ENCODE measurements at regions not wholly inside any gene's neighbourhood (a gene's known extent, or its start where the extent isn't known, plus 50 kb on each side); places are given as distances from the start of the nearest gene placed in this dataset.
"Not testable (repeated sequence)": the region's sequence is repeated elsewhere in the genome, so short reads cannot be mapped to it uniquely, and the experiment has no call there.

DNA sequence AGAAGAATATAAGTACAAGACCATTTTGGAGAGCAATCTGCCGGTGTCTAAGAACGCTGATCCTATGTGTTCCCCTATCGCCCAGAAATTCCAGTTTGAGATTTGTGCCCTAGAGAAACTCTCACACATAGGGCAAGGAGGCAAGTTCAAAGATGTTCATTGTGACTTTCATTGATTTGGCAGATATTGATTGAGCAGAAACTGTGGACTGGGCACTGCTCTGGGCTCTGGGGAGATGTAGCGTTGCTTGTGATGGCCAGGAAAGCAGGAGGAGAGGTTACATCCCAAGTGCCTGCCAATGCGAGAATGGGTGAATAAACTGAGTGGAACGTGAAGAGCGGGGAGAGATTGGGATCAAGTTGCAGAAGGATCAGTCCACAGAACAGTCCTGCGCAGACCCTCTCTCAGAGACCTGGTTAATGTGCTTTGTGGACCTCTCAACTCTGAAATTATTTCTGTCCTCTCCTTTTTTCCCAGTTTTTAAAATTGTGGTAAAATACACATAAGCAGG, 123.9 kb upstream of the PEG3 start:
- peaks cover 3% of the 10 kb centered on the region for H3K27me3 Mint-ChIP-seq
- ATAC-seq: no peak
- no peaks in the 10 kb centered on the region for H3K4me1 Mint-ChIP-seq
- H3K27ac Mint-ChIP-seq: no peak overlapping the region
- H3K9me3 Mint-ChIP-seq: peaks cover 20% of the 10 kb centered on the region
- peaks cover 4% of the 10 kb centered on the region for H3K36me3 Mint-ChIP-seq (ENCODE audit: low read depth)
- DNase-seq: no peak
- no peak overlapping the region for H3K4me3 Mint-ChIP-seq

DNA sequence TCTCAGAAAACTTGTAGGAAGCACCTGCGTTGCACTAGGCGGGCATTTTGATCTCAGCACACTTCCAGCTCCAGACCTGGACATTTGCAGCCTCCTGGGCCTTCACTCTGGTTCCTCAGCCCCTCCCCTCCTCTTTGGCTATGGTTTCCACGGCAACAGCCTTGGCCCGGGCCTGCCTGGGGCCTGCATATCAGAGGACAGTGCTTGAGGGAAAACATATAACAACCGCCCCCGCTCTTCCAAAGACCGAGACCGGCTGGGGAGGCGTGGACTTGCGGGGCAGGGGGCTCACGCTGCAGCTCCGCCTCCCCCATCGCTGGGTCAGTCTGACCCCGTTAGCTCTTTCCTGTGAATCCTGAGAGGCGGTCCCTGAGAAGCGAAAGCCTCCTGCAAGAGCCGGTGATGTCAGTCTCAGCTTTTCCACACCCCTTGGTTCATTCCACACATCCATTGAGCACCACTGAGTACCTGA, 125.7 kb upstream of the PEG3 start:
- no peaks in the 10 kb centered on the region for H3K4me1 Mint-ChIP-seq
- DNase-seq: no peak
- peaks cover 3% of the 10 kb centered on the region for H3K27me3 Mint-ChIP-seq
- peaks cover 2% of the 10 kb centered on the region for H3K36me3 Mint-ChIP-seq (ENCODE audit: low read depth)
- peaks cover 15% of the 10 kb centered on the region for H3K9me3 Mint-ChIP-seq
- H3K27ac Mint-ChIP-seq: no peak overlapping the region
- no peak overlapping the region for H3K4me3 Mint-ChIP-seq
- ATAC-seq: no peak

DNA sequence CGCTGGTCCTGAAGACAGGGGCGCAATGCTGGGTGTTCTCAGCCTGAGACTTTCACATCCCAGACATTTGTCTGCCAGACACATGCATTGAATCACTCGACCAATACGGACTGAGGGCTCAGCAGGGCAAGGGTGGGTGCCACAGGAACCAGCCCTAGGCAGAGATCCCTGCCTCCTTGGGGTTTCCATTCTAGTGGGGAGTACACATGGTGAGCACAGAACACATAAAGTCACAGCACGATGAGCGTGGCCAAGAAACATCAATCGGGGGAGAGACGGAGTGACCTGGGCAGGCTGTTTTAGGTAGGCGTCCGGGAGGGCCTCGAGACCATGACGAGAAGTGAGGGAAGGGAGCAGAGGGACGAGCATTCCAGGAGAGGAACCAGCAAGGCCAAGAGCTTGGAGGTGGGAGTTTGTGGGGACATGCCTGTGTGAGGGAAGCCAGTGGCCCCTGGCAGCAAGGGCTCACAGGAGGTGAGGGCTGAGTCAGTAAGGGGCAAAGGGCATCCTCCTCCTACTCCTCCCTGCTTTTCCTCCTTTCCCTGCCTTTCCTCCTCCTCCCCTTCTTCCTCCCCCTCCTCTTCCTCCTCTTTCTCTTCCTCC, 126.3 kb upstream of the PEG3 start:
- Mint-ChIP-seq H3K4me1 (no peaks in the 10 kb centered on the region), H3K27ac (no peak overlapping the region)

DNA sequence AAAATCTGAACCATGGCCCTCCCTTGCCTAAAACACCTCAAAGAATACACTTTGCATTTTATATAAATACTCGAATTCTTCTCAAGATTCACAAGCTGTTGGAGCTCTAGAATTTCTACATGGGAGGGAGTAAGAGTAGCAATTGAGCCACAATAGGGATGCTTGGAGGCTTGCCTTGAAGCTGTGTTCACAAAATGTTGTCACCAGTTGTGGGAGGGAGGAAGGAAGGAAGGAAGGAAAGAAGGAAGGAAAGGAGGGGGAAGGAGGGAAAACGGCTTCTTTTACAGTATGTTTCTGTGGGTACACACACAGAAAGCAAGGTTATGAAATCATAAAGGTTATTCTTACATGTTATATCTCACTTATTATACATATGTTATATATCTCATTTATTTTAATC, 128.6 kb upstream of the PEG3 start:
- Mint-ChIP-seq H3K4me1 (no peaks in the 10 kb centered on the region), H3K27ac (no peak overlapping the region), H3K9me3 (peaks cover 21% of the 10 kb centered on the region), H3K4me3 (no peak overlapping the region), H3K36me3 (ENCODE audit: low read depth) (peaks cover 4% of the 10 kb centered on the region), H3K27me3 (peaks cover 3% of the 10 kb centered on the region)
- no peak for DNase-seq
- no peak for ATAC-seq

More for the DNA sequence above, 126.3 kb upstream of the PEG3 start:
- Mint-ChIP-seq H3K27me3 (peaks cover 3% of the 10 kb centered on the region), H3K36me3 (ENCODE audit: low read depth) (peaks cover 2% of the 10 kb centered on the region), H3K9me3 (peaks cover 15% of the 10 kb centered on the region), H3K4me3 (no peak overlapping the region)
- DNase-seq (no peak), ATAC-seq (no peak)

DNA sequence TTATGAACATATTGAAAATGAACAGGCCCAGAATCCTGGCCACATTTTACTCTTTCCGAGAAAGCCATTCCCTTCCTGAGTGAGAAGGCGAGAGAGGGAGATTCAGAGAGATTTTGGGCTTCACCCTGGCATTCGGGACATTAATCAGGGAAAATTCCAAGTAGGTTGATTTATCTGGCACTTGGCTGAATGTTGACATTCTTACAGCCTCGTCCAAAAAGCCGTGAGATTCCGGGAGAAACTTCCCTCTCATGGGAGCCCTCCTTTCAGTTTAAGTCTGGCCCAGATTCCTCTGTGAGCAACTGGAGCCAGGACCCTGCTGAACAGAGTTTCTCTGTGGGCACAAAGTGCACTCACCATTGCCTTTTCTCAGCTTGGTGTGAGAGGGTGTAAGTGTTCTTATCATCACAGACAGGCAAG, 129.2 kb upstream of the PEG3 start:
- Mint-ChIP-seq H3K4me3 (no peak overlapping the region), H3K9me3 (peaks cover 23% of the 10 kb centered on the region), H3K27ac (no peak overlapping the region), H3K4me1 (no peaks in the 10 kb centered on the region), H3K36me3 (ENCODE audit: low read depth) (peaks cover 1% of the 10 kb centered on the region), H3K27me3 (peaks cover 6% of the 10 kb centered on the region)
- no peak for ATAC-seq
- no peak for DNase-seq

DNA sequence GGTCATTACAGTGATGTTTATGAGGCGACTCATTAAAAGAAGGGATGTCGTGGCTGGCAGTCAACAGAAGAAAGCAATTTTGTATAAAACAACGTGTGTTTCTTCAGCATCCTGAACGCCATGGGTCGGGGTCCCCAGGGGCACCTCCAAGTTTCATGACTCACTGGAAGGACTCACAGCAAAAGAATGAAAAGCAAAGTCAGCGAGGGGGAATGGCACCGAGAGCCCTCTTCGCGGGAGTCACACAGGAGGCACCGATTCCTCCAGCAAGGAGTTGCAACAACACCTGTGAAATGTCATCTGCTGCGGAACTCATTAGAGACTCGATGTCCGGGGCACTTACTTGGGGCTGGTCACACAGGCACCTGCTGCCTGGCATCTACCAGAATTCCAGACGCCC, 130.7 kb upstream of the PEG3 start:
- ATAC-seq: no peak
- Mint-ChIP-seq H3K4me3 (no peak overlapping the region), H3K27me3 (peaks cover 6% of the 10 kb centered on the region), H3K27ac (no peak overlapping the region), H3K36me3 (ENCODE audit: low read depth) (peaks cover 1% of the 10 kb centered on the region), H3K4me1 (no peaks in the 10 kb centered on the region), H3K9me3 (peaks cover 25% of the 10 kb centered on the region)
- DNase-seq: no peak

DNA sequence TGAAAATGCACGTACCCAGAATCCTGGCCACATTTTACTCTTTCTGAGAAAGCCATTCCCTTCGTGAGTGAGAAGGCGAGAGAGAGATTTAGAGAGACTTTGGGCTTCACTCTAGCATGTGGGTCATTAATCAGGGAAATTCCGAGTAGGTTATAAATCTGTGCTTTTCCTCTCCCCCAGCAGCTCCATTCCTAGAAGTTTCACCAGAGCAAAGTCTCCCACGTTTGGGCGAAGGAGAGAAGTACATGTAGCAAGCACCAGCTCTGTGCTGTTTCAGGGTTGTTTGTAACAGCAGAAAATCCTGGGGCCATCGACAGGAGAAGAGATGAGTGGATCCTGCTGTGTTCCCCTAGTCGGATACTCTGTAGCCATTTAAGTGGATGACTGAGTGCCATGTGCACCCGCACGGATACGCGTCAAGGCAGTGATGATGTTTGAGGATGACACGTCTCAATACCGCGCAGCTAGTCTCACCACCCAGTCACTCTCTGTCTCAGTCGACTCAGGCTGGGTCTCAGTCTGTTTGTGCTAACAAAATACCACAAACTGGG, 131.8 kb upstream of the PEG3 start:
- H3K27me3 Mint-ChIP-seq: peaks cover 3% of the 10 kb centered on the region
- no peak overlapping the region for H3K4me3 Mint-ChIP-seq
- no peak overlapping the region for H3K27ac Mint-ChIP-seq
- no peaks in the 10 kb centered on the region for H3K4me1 Mint-ChIP-seq
- ATAC-seq (no peak), DNase-seq (no peak)
- H3K9me3 Mint-ChIP-seq: peaks cover 27% of the 10 kb centered on the region
- peaks cover 7% of the 10 kb centered on the region for H3K36me3 Mint-ChIP-seq (ENCODE audit: low read depth)

DNA sequence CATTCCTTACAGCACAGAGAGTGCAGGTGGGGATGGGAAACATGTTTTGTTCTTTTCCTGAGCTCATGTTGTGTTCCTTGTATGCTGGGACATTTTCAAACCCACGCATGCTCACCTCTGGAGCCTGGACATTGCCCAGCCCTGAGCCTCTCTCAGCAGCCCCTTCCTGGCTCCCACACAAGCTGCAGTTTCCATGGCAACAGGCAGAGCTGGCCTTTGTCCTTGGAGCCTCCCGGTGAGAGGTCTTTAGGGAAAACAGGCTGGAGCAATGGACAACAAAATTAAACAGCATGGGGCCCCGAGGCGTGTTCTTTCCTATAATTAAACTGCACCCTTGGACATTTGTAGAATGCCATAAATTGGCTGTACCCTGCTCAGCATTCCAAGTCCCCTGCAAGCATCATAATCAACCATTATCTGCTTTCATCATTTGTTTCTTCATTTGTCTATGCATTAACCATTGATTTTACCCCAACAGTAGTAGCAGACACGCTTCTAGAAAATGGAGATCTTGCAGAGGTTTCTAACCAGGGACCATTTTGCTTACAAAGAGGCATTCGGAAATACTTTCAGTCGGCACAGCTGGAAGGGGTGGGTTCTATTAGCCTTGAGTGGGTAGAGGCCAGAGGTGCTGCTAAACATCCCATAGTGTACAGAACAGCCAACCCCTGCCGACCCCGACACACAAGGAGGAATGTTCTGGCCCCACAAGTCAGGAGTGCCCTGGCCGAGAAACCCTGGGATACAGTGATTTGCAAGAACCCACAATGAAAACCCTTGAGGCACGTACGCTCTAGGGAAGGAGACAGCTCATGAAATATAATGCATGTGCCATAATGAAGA, 133.4 kb upstream of the PEG3 start:
- H3K9me3 Mint-ChIP-seq: peaks cover 31% of the 10 kb centered on the region
- peaks cover 3% of the 10 kb centered on the region for H3K27me3 Mint-ChIP-seq

DNA sequence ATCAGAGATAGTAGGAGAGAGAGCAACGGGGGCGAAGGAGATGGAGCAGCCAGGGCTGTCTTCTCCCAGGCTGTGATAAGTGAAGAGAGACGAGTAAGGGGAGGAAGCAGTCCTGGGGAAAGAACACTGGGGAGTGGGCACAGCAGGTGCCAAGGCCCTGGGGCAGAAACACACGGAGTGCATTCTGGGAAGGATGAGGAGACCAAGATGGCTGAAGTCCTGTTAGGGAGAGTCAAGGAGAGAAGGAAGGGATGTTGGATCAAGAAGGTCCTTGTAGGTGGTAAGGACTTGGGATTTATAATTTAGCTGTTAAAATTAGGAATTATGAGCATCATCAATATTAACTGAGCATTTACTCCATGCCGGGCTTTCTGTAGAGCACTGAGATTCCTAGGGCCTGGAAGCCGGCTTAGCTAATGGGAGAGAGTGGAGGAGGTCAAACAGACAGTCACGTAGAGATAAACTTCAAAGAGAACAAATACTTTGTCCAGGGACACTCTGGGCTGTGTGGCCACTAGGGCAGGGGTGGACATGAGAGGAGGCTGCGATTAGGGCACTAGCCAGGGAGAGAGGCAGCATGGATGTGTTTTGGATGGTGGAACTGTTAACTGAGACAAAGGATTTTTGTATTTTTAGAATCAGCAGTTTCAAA, 134.2 kb upstream of the PEG3 start:
- H3K9me3 Mint-ChIP-seq: peaks cover 28% of the 10 kb centered on the region
- H3K27me3 Mint-ChIP-seq: peaks cover 3% of the 10 kb centered on the region
- no peaks in the 10 kb centered on the region for H3K4me1 Mint-ChIP-seq
- no peak overlapping the region for H3K4me3 Mint-ChIP-seq
- ATAC-seq (no peak), DNase-seq (no peak)
- no peak overlapping the region for H3K27ac Mint-ChIP-seq
- H3K36me3 Mint-ChIP-seq (ENCODE audit: low read depth): peaks cover 8% of the 10 kb centered on the region

More for the DNA sequence above, 133.4 kb upstream of the PEG3 start:
- no peak overlapping the region for H3K27ac Mint-ChIP-seq
- H3K4me1 Mint-ChIP-seq: no peaks in the 10 kb centered on the region
- H3K4me3 Mint-ChIP-seq: no peak overlapping the region
- H3K36me3 Mint-ChIP-seq (ENCODE audit: low read depth): peaks cover 8% of the 10 kb centered on the region
- DNase-seq (no peak), ATAC-seq (no peak)

DNA sequence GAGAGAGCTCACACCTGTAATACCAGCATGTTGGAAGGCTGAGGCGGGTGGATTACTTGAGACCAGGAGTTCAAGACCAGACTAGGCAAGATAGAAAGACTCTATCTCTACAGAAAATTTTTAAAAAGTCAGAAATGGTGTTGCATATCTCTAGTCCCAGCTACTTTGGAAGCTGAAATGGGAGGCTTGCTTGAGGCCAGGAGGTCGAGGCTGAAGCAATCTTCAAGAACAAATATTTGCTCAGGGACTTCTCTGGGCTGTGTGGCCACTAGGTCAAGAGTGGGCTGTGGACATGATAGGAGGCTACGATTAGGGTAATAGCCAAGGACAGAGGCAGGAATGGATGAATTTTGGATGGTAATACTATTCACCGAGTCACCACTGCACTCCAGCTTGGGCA, 135.8 kb upstream of the PEG3 start:
- no peak overlapping the region for H3K4me3 Mint-ChIP-seq
- no peak overlapping the region for H3K27ac Mint-ChIP-seq
- peaks cover 8% of the 10 kb centered on the region for H3K36me3 Mint-ChIP-seq (ENCODE audit: low read depth)
- peaks cover 35% of the 10 kb centered on the region for H3K9me3 Mint-ChIP-seq
- no peak for DNase-seq
- ATAC-seq: no peak
- H3K4me1 Mint-ChIP-seq: no peaks in the 10 kb centered on the region
- peaks cover 3% of the 10 kb centered on the region for H3K27me3 Mint-ChIP-seq

DNA sequence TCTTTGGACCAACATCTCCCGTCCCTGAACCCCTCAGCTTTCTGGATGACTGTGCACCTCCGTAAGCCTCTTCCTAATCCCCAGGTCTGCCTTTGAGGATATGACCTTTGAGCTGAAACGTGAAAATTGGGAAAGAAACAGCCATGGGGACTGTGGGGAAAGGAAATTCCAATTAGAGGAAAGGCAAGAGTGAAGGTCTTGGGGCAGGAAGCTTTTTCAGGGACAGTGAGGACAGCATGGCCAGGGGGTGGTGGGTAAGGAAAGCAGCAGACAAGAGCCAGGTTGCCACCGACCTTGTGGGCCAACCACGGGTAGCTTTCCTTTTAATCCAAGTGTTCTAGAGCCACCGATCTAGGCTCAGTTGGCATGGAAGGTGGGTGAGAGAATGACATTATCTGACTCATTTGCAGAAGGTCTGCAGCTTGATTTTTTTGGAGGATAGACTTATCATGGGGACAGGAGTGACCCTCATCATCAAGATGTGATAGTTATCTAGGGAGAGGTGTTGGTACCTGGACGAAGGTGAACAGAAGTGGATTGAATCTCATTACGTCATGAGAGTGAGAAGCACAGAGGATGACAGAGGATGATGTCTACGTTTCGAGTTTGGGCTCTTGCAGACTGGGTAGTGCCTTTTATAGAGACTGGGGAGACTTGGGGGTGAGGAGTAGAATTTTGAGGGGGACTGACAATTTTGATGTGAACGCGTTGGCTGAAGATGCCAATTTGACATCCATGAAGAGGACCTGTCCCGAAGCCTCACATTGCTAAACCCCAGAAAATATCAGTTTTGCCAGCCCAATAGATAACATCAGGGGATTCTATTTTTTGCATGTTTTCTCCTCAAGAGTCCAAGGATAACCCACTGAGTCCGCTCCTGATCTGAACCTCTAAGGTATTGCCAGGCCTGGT, 136.7 kb upstream of the PEG3 start:
- H3K27me3 Mint-ChIP-seq: peaks cover 3% of the 10 kb centered on the region
- no peak for DNase-seq
- no peaks in the 10 kb centered on the region for H3K4me1 Mint-ChIP-seq
- H3K27ac Mint-ChIP-seq: no peak overlapping the region
- peaks cover 12% of the 10 kb centered on the region for H3K36me3 Mint-ChIP-seq (ENCODE audit: low read depth)
- no peak overlapping the region for H3K4me3 Mint-ChIP-seq
- H3K9me3 Mint-ChIP-seq: peaks cover 44% of the 10 kb centered on the region
- ATAC-seq: no peak

DNA sequence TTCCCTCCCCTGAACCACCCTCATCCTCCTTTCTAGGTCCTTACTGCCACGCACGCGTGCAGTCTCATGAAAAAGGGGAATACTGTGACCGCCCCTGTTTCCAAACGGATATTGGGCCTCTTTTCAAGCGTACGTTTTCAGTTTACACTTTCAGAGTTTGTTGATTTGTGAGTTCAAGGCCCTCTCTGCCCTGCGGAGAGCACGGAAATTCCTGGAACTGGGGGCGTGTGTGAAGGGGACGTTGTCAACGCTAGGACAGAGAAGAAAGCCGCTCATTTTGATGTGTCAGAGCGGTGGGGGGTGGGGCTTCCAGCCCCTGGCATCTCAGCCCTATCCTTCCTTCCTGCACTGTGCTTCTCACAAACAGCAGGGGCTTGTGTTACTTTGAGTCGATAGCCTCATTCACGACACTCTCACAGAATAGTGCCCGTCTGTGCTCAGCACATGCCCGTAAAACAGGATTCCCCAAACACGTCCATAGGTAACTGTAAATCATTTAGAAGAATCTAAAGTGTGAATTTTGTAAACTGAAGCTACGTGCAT, 137.6 kb upstream of the PEG3 start:
- Mint-ChIP-seq H3K36me3 (ENCODE audit: low read depth) (peaks cover 14% of the 10 kb centered on the region), H3K27ac (no peak overlapping the region), H3K4me1 (no peaks in the 10 kb centered on the region), H3K27me3 (peaks cover 3% of the 10 kb centered on the region), H3K4me3 (no peak overlapping the region), H3K9me3 (peaks cover 47% of the 10 kb centered on the region)
- no peak for DNase-seq
- ATAC-seq: no peak

DNA sequence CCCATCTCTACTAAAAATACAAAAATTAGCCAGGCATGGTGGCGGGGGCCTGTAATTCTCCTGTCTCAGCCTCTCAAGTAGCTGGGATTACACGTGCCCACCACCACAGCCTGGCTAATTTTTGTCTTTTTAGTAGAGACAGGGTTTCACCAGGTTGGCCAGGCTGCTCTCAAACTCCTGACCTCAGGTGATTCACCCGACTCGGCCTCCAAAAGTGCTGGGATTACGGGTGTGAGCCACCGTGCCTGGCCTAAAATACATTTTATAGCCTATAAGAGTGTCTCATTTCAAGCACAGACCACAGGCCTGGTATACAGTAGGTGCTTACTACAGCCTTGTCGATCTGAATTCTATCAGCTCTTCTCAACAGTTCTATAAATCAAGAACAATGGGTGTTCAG, 139.5 kb upstream of the USP29 start:
- not testable (repeated sequence) for ATAC-seq, H3K4me3 Mint-ChIP-seq, H3K27ac Mint-ChIP-seq, H3K27me3 Mint-ChIP-seq, H3K4me1 Mint-ChIP-seq, DNase-seq
- H3K9me3 Mint-ChIP-seq: peaks cover 48% of the 10 kb centered on the region
- peaks cover 14% of the 10 kb centered on the region for H3K36me3 Mint-ChIP-seq (ENCODE audit: low read depth)
